GM19099 (cell line): ENCODE measurements at regions not wholly inside any gene's neighbourhood (a gene's known extent, or its start where the extent isn't known, plus 50 kb on each side); places are given as distances from the start of the nearest gene placed in this dataset.

ENCODE experiments used
- POLR2A ChIP-seq: IDR thresholded peaks from 3 replicates; pipeline ENCODE4 v1.6.1; 2011; ENCODE audit warnings: low read depth; ENCODE audit not compliant: insufficient read length; ENCODE audit errors: extremely low read depth

GRCh38 chr5:28234356-28234968 lies 1196.1 kb upstream of the CDH9 start:
- no peak for TF ChIP-seq POLR2A

GRCh38 chr5:28226407-28226806 lies 1188.0 kb upstream of the CDH9 start:
- TF ChIP-seq POLR2A = no peak

GRCh38 chr5:28219539-28219938 lies 1181.2 kb upstream of the CDH9 start:
- no peak for TF ChIP-seq POLR2A

GRCh38 chr5:28217695-28218094 lies 1179.3 kb upstream of the CDH9 start:
- no peak for TF ChIP-seq POLR2A

- no peak for TF ChIP-seq POLR2A
Measured at GRCh38 chr5:28216939-28217360, 1178.6 kb upstream of the CDH9 start.

GRCh38 chr5:28215091-28215490 lies 1176.7 kb upstream of the CDH9 start:
- no peak for TF ChIP-seq POLR2A

GRCh38 chr5:28214292-28214691 lies 1175.9 kb upstream of the CDH9 start:
- no peak for TF ChIP-seq POLR2A

GRCh38 chr5:28208356-28208755 lies 1170.0 kb upstream of the CDH9 start:
- no peak for TF ChIP-seq POLR2A

- no peak for TF ChIP-seq POLR2A
Measured at GRCh38 chr5:28190011-28190410, 1151.6 kb upstream of the CDH9 start.

GRCh38 chr5:28174691-28175090 lies 1136.3 kb upstream of the CDH9 start:
- no peak for TF ChIP-seq POLR2A

- TF ChIP-seq POLR2A = no peak
Measured at GRCh38 chr5:28165096-28165495, 1126.7 kb upstream of the CDH9 start.

GRCh38 chr5:28164568-28164967 lies 1126.2 kb upstream of the CDH9 start:
- no peak for TF ChIP-seq POLR2A

GRCh38 chr5:28156981-28157380 lies 1118.6 kb upstream of the CDH9 start:
- no peak for TF ChIP-seq POLR2A

- TF ChIP-seq POLR2A = no peak
Measured at GRCh38 chr5:28143519-28143918, 1105.1 kb upstream of the CDH9 start.

- no peak for TF ChIP-seq POLR2A
Measured at GRCh38 chr5:28132151-28132550, 1093.8 kb upstream of the CDH9 start.

- TF ChIP-seq POLR2A = no peak
Measured at GRCh38 chr5:28117691-28118090, 1079.3 kb upstream of the CDH9 start.

- TF ChIP-seq POLR2A = no peak
Measured at GRCh38 chr5:28117273-28117672, 1078.9 kb upstream of the CDH9 start.
